NCI-H1092 treated with DMSO at 0.1 percent for 48 hours (cell line): ENCODE measurements at regions not wholly inside any gene's neighbourhood (a gene's known extent, or its start where the extent isn't known, plus 50 kb on each side); places are given as distances from the start of the nearest gene placed in this dataset.
"Not testable (repeated sequence)": the region's sequence is repeated elsewhere in the genome, so short reads cannot be mapped to it uniquely, and the experiment has no call there.

ENCODE experiments used
- DNase-seq: peaks from one replicate; lab custom pipeline; 2025; lab: John Stamatoyannopoulos, UW

DNA sequence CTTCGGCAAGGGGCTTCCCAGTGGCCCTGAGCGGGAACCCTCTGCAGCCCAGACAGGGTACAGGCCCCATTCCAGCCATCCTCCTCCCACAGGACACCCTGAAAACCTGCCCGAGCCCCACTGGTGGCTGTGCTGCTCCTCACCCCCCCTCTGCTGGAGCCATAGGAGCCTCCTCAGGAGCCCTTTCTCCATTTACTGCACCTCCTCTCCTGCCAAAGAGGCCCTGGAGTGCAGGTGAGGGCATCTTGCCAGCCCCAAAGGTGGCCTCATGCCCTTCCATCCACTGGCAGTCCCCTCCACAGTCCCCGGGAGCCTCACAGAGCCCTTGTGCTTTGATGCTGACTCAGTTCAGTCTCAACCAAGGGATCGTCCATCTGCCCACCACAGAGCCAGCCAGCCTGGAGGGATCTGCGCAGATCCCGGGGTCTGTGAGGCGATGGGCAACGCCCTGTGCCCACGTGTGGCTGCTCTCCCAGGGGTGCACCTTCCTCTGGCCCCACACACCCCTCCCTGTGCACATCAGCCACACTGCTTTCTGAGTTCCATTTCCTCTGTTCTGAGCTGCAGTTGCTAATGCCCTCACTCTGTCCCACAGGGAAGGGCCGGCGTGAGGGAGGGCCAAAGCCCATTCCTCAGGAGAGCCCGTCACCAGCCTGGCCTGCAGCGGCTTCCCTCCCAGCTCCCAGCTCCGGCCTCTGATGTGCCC, 228.5 kb downstream of the DLL1 start:
- no peak for DNase-seq

DNA sequence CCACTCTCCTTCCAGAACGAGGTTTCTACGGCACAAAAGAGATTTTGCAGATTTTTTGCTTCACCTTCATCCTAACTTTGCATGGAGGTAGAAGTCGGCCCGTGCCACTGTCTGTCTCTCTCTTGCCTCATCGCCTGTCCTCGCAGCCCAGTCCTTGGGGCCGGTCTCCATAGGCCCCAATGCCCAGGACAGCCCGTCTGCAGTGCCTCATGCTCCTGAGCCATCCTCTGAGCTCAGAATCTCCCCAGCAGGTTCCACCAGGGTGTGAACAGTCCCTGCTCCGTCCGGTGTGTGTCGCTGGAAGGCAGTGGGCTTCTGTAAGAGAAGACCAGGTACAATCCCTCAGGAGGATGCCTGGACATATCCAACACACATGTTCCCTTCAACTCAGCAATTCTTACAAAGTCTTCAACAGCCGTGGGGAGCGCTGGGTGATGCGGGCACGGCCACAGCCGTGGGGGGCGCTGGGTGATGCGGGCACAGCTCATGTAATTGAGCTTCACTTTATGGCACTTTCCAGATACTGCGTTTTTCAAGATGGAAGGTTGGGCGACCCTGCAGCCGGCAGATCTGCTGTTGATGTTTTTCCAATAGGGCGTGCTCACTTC, 231.9 kb downstream of the DLL1 start:
- no peak for DNase-seq

DNA sequence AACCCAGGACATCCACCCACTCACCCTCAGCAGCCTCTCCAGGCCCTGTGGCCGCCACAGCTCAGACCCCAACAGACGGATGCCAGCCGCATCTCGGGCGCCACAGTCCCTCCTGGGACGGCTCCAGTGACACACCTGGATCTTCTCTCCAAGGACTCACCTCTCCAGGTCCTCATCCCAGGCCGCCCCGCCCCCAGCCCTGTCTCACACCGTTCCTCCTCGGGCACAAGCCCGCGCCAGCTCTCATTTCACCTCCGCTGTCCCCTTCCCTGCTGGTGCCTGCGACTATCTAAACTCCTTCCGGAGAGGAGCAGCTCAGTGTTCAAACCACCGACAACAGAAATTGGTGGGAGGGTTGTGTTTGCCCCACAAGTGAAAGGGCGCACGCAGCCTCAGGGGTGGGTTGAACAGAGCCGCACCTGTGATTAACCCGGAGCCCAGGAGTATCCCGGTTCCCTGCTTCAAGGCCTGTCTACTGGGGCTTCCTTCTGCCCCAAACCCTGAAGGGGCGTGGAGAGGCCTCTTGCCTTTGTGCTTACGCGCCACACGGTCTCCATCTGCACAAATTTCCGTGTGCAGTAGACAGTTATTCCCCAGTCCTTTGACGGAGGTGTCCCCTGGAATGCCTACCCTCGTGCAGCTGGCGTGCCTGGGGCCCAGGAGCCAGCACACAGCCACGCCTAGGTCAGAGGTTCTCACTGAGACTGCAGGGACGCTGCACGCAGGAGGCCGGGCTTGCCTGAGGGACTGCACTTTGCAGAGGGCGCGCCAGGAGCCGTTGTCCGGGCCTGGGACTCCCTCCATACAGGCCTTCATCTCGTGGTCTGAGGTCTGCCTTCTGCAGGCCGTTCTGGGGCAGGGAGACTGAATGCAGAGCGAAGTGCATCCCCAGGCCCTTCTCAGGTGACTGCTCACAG, 232.7 kb downstream of the DLL1 start:
- DNase-seq: no peak

DNA sequence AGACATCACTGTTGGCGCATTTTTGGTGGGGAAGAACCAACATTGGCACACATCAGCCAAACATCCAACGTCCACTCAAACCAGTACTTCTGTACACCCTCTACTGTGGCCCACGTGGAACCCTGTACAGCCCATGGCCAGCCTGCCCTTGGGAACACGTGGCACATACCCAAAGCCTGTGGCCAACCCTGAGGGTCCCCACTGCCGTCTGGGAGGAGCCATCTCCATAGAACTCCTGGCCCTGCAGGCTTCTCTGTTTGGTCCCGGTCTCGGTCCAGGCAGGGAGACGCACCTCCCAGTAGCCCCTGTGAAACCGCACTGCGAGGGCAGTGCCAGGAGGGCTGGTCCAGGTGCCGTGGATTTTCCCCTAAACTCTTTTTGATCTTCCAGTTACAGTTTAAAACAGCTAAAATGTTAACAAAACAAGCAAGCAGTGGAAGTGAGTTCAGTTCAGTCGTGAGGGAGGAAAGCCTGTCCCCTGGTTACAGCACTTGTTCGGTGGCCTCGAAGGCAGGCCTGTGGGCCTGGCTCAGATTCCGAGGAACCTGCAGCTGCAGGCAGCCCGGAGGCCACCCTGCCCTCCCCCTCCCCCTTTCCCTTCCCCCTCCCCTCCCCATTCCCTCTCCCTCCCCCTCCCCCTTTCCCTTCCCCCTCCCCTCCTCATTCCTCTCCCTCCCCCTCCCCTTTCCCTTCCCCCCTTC, 233.7 kb downstream of the DLL1 start:
- DNase-seq: no peak

DNA sequence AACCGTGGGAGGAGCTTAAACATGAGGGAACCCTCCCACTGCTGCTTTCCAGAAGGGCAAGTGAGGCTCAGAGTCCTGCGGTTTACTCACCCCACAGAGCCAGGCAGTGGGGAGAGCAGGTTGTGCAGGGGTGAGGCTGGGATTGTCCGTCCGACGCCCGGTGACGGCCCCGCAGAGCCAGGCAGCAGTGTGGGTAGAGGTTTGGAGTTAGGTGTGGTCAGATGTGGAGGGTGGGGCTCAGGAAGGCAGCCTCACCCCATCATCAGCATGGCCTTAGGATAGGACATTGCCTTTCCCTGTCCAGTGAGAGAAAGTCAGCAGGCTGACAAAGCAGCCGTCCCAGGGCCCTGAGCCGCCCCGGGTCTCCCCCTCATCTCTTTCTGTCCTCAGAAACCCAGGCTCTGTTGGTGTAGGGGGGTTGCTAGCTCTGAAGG, 234.6 kb downstream of the DLL1 start:
- DNase-seq: no peak

DNA sequence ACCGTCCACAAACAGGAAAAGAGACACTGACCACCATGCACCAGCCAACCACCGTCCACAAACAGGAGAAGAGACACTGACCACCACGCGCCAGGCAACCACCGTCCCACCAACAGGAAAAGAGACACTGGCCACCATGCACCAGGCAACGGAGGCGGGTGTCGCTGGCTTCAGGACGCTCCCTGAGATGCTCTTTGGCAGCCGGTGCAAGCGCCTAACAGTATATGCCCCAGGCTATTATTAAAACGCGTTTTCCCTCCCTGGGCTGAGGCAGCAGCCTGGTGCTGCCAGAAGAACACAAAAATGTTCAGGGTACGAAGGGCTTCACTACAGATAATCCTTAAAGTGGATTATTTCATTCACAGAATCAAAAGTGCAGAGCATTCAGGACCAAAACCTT, 235.1 kb downstream of the DLL1 start:
- not testable (repeated sequence) for DNase-seq

DNA sequence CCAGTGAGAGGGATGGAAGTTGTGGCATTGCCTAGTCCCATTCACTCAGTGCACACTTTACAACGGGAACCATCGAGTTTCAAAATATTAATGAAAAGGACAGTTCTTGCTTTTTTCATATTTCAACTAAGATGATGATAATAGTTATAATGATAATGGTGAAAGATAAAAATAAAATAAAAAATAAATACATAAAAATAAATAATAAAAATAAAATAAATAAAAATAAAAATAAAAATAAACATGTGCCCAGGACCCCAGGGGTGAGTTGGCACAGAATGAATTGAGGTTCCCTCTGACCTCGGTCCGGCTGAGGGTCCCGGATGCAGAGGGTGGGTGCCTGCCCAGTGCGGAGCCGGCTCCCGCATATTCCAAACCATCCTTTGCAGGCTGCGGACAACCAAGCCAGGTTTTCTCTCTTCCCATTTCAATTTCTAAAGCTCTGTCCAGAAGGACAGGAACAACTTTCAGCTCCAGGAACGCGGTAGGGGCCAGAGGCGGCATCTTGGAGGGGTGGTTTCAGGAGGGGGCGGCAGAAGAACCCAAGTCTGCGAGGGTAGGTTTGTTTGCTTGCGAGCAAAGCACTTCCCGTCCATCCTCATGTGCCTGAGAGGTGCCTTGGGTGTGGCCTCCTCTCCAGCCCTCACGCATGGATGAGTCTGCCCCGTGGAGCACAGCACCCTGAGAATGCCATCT, 236.8 kb downstream of the DLL1 start:
- DNase-seq: no peak

DNA sequence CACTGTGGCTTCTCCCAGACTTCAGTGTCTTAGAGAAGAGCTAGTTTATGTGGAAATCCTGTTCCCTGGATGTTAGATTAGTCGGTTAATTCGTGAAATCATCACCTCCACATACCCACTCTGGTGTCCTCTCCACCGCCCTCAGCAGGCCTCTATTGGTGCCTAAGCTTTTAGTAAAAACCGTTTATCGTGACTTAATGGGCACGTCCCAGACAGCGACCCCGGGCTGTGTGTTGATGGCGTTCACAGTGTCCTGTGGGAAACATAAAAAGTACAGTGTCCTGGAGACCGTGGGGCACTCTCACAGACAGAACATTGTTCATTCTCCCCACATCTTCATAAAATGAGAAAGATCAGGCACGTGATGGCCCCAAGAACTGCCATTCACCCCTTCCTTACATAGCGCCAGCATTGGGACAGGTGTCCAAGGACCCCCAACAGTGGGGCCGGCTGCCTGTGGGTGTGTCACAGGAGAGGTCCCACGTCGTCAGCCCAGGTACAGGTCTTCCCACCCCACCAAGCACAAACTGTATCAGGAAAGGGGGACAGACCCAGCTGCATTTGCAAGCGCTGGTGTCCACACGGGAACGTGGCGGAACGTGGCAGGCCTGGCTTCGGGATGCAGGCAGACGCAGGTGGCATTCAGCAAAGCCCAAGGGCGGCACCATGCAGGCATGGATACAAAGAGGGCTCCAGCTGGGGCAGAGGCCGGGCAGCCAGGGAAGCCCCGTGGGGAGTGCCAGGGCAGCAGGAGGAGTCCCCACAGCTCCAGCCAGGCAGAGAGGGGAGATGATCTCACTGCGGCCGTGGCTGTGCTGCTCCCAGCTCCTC, 237.7 kb downstream of the DLL1 start:
- no peak for DNase-seq

DNA sequence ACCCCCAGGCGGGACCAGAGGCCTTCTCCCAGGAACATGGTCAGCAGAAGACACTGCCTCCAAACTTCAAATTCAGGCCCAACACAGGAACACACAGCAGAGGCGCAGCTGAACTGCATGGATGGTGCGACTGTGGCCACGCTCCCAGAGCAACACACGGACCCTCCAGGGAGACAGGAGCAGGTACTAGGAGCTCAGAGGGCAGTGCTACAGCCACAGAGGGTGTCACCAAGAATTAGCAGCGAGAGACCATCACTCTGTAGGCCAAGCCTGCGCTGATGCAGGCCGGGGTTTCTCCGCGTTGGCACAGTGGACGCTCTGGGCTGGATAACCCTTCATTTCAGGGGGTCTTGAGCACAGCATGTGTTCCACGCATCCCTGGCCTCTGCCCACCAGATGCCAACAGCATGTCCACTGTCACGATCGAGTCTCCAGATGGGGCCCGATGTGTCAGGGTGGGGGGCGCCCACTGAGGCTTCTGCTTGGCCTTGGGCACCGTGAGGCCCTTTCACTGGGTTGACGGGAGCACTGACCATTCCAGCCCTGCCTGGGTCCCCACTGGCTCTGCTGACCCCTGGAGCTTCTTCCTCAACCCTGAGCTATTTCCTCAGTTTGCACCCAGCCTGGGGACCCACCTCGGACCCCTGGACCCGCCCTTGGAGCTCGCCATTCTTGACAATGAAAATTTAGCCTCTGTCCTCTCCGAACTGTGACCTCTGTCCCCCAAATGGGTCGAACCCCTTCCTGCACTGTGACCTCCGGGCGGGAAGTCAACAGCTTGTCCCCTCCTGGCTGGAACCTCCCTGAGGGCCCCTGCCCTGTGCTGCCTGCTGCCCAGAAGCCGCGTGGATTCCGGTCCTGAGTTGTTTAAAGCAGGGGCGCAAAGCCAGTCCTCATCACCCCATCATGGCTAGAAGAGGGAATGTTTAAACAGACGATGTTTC, 239.4 kb downstream of the DLL1 start:
- no peak for DNase-seq

DNA sequence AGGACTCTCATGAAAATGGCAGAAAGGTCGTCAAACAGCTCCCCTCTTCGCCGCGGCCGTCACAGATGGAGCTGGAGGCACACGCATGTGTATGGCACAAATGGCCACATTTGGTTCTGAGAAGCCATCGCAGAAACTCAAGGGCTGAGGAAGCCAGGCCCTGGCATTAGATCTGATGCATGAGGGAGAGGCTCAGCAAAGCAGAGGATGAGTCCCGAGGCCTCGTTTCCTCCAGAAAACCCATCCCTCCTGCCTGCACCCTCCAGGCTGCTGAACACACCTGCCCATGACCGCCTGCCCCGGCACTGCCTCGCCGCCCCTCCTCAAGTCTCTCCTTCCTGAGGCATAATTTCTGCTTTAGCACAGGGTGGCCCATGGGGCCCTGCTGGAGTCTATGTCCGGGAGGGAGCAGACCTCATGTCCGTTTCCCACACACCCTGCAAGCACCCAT, 240.3 kb downstream of the DLL1 start:
- no peak for DNase-seq

DNA sequence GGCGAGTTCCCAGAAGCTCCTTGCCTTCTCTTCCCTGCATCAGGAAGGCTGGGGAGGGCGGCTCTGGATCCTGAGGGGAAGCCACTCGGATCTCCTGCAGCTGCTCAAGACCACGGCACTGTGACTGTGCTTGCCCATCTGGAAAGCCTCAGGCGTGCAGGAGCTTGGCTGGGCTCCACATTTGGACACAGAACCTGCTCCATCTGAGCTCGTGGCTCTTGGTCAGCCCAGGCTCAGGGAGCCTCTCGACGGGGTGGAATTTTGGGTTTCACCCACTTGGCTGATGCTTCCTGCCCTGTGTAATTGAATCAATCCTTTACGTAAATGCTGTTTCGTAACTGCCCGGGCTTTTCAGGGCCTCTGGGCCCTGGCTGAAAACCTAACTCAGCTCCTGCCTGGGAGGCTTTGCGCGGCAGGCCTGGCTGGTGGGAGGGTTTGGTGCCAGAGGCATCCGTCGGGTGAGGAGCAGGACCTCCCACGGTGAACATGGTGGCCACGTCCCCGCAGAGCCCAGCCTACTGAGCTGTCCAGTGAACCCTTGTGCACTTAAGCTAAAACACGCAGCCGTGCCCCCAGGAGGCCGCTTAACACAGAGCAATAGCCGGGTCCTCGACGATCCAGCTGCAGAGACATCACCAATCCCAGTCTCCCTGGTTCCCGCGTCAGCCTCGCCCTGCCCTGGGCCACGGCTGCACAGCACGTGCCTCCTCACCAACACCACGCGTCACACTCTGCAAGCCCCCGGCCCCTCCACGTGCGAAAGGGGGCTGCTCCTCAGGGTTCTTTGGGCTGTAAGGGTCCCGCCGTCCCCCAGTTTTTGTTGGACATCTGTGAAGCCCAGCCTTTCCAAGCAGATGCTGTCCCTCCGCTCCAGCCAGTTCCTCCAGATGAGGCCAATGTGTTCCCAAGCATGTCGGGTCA, 241.0 kb downstream of the DLL1 start:
- no peak for DNase-seq

DNA sequence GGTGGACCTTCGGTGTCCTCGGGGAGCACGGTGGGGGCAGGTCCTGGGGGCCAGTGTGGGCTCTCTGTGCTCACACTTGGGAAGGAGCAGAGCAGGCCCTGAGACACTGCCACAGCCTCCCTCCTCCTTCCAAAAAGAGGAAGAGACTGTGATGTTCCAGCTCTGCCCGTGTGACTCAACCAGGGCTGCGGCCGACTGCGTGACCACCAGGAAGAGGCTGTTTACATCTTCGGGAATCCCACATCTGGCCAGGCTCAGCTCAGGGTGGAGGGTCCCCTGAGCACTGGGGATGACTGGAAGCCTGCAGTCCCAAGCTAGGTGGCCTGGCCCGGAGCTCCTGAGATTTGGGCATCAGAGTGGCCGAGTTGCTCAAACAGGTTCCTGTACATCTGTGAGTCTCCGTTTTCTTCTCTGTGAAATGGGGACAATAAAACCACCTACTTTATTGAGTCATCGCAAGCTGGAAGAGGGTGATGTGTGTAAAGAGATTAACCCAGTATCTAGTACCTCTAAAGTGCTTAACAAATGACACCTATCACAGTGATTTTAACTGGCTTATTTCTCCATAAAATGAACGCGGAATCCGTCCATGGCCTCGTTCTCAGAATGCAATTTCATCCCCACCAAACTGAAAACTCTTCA, 242.1 kb downstream of the DLL1 start:
- DNase-seq: no peak

DNA sequence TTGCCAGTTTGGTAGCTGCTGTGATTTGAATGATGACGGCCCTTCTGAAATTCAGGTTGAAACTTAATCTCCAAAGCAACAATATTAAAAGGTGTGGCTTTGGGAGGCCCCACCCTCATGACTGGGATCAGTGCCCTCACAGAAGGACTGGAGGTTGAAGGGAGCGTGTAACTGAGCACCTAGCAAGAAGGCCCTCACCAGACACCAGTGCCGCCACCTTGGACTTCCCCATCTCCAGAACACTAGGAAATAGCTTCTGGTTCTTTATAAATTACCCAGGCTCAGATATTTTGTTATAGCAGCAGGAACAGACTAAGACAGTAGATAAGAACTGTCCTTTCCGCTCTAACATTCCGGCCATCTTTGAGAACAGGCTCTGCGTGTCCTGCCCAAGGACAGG, 243.1 kb downstream of the DLL1 start:
- DNase-seq: no peak

DNA sequence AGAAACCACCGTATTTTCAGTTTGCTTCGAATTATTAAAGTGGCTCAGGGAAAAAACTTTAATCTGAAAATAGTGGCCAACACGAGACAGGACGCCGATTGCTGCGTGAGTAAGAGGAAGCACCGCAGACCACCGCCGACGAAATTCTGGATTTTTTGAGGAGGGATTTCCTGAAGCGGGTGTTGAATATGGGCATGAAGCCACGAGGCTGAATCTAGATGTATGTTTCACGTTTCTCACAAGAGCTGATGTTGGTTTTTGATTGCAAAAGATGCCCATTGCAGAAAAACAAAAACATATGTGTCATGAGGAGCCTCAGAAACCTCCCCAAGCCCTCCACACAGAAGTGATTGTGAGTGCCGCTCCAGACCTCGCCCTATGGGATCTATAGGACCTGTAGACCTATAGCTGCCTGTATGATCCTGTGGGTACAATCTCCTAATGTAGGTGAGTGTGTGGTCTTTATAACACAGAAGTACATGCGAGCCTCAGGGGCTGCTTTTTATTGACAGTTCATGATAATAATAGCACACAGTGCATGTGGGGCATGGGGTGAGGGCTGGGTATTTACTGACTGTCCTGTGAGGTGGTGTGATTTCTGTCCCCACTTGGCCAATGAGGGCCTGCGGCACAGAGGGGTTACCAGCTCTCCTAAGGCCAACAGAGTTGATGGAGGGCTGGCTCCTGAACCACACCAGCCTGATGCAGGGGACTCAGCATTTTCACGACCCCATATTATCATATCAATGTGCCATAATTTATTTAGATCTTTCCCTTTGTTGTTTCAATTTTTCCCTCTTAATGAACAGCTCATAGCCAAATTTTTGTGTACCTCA, 243.9 kb downstream of the DLL1 start:
- DNase-seq: no peak

DNA sequence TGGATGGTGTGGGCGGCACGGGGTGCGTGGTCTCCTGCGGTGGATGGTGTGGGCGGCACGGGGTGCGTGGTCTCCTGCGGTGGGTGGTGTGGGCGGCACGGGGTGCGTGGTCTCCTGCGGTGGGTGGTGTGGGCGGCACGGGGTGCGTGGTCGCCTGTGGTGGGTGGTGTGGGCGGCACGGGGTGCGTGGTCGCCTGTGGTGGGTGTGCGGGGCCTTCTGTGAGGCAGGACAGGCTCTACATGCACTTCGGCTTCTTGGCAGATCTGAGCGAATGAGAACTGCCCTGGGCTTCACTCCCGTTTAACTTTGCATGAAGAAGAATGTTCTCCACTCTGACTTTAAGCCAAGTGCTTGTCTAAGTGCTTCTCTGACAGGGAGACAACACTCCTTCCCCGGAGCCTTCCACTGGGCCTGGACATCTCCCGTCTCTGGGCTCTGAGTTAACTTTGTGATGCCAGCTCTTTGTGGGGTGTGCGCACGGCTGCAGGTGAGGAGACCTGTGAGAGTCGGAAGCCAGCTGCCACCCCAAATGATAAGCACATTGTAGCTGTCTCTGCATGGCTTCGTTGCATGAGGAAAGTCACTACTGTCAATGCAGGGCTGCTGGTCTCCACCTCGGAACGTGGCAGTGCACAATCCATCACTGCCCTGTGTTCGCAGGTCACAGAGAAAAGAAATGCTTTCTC, 244.8 kb downstream of the DLL1 start:
- no peak for DNase-seq

DNA sequence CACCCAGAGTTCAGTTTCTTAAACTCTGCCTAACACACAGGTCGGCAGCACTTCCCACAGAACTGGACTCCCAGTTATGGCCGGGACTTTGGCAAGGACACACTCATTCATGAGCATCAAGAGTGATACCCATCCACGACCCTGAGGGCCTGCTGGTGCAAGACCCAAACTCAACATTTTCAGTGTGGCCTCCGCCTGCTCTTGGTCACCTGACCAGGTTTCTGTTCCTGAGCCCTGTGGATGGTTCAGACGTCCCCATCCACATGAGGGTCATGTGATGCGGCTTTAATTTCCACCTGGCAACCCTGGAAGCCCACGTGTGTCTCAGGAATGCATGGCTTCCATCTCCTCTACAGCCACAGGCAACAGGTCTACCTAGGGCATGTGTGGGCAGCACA, 245.3 kb downstream of the DLL1 start:
- no peak for DNase-seq
